ENCODE measurements at regions not wholly inside any gene's neighbourhood (a gene's known extent, or its start where the extent isn't known, plus 50 kb on each side); places are given as distances from the start of the nearest gene placed in this dataset.
A peak's percentile ranks its signal among the peaks of the same experiment; 100 is the strongest.

DNA sequence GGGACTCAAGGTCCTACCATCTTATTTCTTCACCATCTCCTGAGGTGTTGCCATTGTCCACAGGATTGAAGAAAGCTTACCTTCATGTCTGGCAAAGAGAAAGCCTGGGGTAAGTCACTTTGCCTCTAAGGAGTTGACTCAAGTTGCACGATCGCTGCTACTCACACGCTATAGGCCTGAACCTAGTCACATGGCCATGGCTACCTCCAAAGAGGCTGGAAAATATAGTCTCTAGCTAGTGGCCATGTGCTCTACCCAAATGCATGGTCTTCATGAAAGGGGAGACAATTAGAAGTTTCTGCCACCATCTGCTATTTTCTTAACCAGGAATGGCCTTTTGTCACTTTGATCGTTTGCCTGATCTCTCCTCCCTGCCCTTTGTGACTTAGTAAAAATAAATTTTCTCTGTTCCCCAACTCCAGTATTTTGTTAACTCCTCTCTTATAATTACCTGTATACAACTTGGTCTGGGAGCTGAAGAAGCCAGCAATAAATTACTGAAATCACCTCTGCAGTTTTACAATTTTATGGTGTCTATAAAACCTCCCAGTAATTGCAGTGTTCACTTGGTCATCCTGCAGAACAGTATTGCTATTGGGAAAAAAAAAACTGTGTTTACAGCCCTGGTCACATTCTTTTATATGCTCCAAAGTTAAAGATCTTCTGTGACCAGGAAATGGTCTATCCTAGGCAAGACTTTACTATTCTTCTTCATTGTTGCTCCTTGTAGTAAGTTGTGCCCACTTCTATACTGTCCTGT, 126.7 kb upstream of the TSPAN5 start:
- no peak overlapping the region for H3K4me3 ChIP-seq (ENCODE audit: low read depth, low read length)
- no peak for DNase-seq (ENCODE audit: low read depth)
- TF ChIP-seq, protein P1, sequence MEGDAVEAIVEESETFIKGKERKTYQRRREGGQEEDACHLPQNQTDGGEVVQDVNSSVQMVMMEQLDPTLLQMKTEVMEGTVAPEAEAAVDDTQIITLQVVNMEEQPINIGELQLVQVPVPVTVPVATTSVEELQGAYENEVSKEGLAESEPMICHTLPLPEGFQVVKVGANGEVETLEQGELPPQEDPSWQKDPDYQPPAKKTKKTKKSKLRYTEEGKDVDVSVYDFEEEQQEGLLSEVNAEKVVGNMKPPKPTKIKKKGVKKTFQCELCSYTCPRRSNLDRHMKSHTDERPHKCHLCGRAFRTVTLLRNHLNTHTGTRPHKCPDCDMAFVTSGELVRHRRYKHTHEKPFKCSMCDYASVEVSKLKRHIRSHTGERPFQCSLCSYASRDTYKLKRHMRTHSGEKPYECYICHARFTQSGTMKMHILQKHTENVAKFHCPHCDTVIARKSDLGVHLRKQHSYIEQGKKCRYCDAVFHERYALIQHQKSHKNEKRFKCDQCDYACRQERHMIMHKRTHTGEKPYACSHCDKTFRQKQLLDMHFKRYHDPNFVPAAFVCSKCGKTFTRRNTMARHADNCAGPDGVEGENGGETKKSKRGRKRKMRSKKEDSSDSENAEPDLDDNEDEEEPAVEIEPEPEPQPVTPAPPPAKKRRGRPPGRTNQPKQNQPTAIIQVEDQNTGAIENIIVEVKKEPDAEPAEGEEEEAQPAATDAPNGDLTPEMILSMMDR (IDR thresholded peaks at IDR 0.05; ENCODE audit: insufficient read depth, low read depth, low read length), result no peak

DNA sequence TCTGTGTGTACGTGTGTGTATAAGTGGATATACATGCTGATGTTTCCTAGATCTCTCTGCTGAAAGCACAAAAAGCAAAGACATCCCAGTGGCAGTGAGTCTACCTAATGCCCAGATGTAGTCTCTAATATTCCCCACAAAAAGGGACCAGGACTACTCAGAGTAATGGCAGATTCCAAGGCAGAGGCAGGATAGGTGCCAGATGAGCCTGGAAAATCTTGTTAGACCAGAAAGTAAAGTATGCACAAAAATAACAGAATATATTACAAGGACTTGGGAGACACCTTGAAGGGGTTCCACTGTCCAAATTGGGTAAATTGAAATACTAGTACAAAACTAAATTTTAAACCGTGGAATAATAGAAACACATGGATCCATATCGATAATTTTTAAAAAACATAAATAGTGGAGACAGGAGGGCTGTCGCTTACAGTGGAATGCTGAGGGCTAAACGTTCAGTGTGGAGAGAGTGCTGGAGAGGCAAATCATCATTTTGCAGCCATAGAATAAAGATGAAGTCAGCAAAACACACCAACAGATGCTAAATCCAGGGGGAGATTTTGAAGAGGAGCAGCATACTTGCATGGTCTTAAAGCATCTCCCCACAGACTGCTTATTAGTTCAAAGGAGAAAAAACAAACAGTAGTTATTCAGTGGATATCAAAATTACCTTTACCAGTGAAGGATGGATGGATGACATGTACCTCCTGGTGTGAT, 123.4 kb upstream of the TSPAN5 start:
- TF ChIP-seq, protein P1 (IDR thresholded peaks at IDR 0.05; ENCODE audit: insufficient read depth, low read depth, low read length), result no peak
- DNase-seq (ENCODE audit: low read depth), result no peak
- H3K4me3 ChIP-seq (ENCODE audit: low read depth, low read length), result no peak overlapping the region

DNA sequence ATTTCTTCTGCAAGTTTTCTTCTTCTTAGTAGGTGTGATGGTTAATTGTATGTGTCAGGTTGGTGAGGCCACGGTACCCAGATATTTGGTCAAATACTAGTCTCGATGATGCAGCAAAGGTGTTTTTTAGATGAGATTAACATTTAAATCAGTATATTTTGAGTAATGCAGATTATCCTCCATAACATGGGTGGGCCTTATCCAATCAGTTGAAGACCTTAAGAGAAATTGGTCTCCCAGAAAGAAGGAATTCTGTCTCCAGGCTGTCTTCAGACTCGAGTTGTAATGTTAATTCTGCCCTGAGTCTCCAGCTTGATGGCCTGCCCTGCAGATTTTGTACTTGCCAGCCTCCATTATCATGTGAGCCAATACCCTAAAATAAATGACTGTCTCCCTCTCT, 122.5 kb upstream of the TSPAN5 start:
- TF ChIP-seq, protein P1 (IDR thresholded peaks at IDR 0.05; ENCODE audit: insufficient read depth, low read depth, low read length), result no peak
- no peak for DNase-seq (ENCODE audit: low read depth)
- no peak overlapping the region for H3K4me3 ChIP-seq (ENCODE audit: low read depth, low read length)

DNA sequence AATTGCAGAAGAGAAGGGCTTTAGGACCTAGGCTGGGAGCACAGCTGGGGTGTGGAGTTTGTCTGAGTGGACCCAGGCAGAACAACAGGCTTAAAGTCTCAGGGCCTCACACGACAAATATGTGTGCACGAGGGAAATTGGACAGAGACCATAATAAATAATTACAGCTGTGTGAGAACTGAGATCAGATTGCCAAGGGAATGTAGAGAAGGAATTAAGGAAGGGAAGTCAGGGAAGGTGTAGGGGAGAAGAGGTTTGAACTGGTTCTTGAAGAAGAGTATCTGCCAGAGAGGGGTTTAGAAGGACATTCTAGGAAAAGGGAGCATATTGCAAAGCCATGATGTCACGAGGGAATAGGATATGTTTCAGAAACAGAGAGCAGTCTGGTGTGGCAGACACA, 120.7 kb upstream of the TSPAN5 start:
- peak; percentile 51 for DNase-seq (ENCODE audit: low read depth)
- TF ChIP-seq, protein P1 (IDR thresholded peaks at IDR 0.05; ENCODE audit: insufficient read depth, low read depth, low read length), result no peak
- H3K4me3 ChIP-seq (ENCODE audit: low read depth, low read length), result no peak overlapping the region

DNA sequence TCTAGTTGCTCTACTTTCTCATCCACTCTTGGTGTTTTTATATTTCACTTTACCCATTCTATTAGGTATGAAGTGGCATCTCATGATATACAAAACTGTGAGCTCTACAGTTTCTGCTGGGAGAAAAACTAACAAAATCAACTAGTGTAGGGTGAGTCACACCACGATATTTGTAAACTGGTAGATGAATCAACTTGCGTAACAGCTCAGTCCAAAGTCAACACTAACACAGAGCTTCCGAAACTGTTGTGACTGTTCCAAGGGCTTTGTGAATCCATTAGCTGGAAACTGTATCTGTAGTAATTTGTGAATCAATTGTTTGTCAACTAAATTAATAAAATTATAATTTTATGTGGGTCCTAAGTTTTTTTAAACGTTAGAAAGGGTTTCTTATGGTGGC, 119.8 kb upstream of the TSPAN5 start:
- peak; percentile 94 for DNase-seq (ENCODE audit: low read depth)
- no peak overlapping the region for H3K4me3 ChIP-seq (ENCODE audit: low read depth, low read length)
- TF ChIP-seq, protein P1 (IDR thresholded peaks at IDR 0.05; ENCODE audit: insufficient read depth, low read depth, low read length), result no peak

DNA sequence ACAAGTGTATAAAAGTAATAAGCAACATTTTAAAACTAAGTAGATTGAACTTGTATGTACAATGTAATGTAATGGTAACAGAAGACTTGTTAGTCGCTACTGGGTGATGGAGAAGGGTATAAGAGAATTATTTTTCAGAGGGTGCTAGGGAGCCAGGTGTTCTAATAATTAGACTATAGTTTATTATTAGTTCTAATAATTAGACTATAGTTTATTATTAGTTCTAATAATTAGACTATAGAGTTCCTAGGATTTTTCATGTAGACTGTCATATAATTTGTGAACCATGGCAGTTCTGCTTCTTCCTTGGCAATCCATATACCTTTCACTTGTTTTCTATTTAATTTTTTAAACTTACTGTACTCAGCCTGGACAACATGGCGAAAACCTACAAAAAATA, 117.3 kb upstream of the TSPAN5 start:
- no peak overlapping the region for H3K4me3 ChIP-seq (ENCODE audit: low read depth, low read length)
- no peak for DNase-seq (ENCODE audit: low read depth)
- TF ChIP-seq, protein P1 (IDR thresholded peaks at IDR 0.05; ENCODE audit: insufficient read depth, low read depth, low read length), result no peak

Measured in fibroblast of villous mesenchyme (primary cell).